ENCODE measurements at regions not wholly inside any gene's neighbourhood (a gene's known extent, or its start where the extent isn't known, plus 50 kb on each side); places are given as distances from the start of the nearest gene placed in this dataset.

- no peak for DNase-seq (ENCODE audit: low read depth in 2 of 2)
These were observed 1933.2 kb upstream of the WWC1 start for GRCh38 chr5:166358127-166358830.

- no peak for DNase-seq (ENCODE audit: low read depth in 2 of 2)
These were observed 1928.2 kb upstream of the WWC1 start for GRCh38 chr5:166363087-166363760.

GRCh38 chr5:166365164-166365563 lies 1926.3 kb upstream of the WWC1 start:
- no peak for DNase-seq (ENCODE audit: low read depth in 2 of 2)

GRCh38 chr5:166367391-166367790 lies 1924.1 kb upstream of the WWC1 start:
- DNase-seq (ENCODE audit: low read depth in 2 of 2) = no peak

GRCh38 chr5:166369346-166369745 lies 1922.1 kb upstream of the WWC1 start:
- DNase-seq (ENCODE audit: low read depth in 2 of 2) = no peak

GRCh38 chr5:166369807-166370206 lies 1921.6 kb upstream of the WWC1 start:
- DNase-seq (ENCODE audit: low read depth in 2 of 2) = no peak

GRCh38 chr5:166370928-166371690 lies 1920.3 kb upstream of the WWC1 start:
- no peak for DNase-seq (ENCODE audit: low read depth in 2 of 2)

GRCh38 chr5:166373817-166374216 lies 1917.6 kb upstream of the WWC1 start:
- no peak for DNase-seq (ENCODE audit: low read depth in 2 of 2)

- DNase-seq (ENCODE audit: low read depth in 2 of 2) = no peak
These were observed 1913.7 kb upstream of the WWC1 start for GRCh38 chr5:166377756-166378155.

GRCh38 chr5:166379517-166379916 lies 1911.9 kb upstream of the WWC1 start:
- DNase-seq (ENCODE audit: low read depth in 2 of 2) = no peak

GRCh38 chr5:166382031-166382430 lies 1909.4 kb upstream of the WWC1 start:
- no peak for DNase-seq (ENCODE audit: low read depth in 2 of 2)

GRCh38 chr5:166398131-166398530 lies 1893.3 kb upstream of the WWC1 start:
- DNase-seq (ENCODE audit: low read depth in 2 of 2) = no peak

GRCh38 chr5:166399781-166400180 lies 1891.7 kb upstream of the WWC1 start:
- no peak for DNase-seq (ENCODE audit: low read depth in 2 of 2)

GRCh38 chr5:166401391-166401790 lies 1890.1 kb upstream of the WWC1 start:
- no peak for DNase-seq (ENCODE audit: low read depth in 2 of 2)

- DNase-seq (ENCODE audit: low read depth in 2 of 2) = no peak
These were observed 1879.3 kb upstream of the WWC1 start for GRCh38 chr5:166412191-166412590.

GRCh38 chr5:166427211-166427610 lies 1864.2 kb upstream of the WWC1 start:
- no peak for DNase-seq (ENCODE audit: low read depth in 2 of 2)

- no peak for DNase-seq (ENCODE audit: low read depth in 2 of 2)
These were observed 1863.1 kb upstream of the WWC1 start for GRCh38 chr5:166428264-166428803.

- DNase-seq (ENCODE audit: low read depth in 2 of 2) = no peak
These were observed 1860.7 kb upstream of the WWC1 start for GRCh38 chr5:166430491-166431319.

GRCh38 chr5:166431456-166431855 lies 1860.0 kb upstream of the WWC1 start:
- no peak for DNase-seq (ENCODE audit: low read depth in 2 of 2)

GRCh38 chr5:166433679-166434078 lies 1857.8 kb upstream of the WWC1 start:
- DNase-seq (ENCODE audit: low read depth in 2 of 2) = no peak

GRCh38 chr5:166436872-166437271 lies 1854.6 kb upstream of the WWC1 start:
- no peak for DNase-seq (ENCODE audit: low read depth in 2 of 2)

- no peak for DNase-seq (ENCODE audit: low read depth in 2 of 2)
These were observed 1805.1 kb upstream of the WWC1 start for GRCh38 chr5:166486348-166486747.

Measured in stimulated activated CD4-positive, alpha-beta T cell treated with anti-CD3 and anti-CD28 coated beads, Interleukin-1b, Interleukin-23, amount 100 ng/mL, for 4 hours (primary cell).